Natural killer cell treated with Interleukin-12 subunit alpha and Interleukin-12 subunit beta and Interleukin-15 and Interleukin-18, amount 100 ng/mL, for 72 hours (primary cell): ENCODE measurements at regions not wholly inside any gene's neighbourhood (a gene's known extent, or its start where the extent isn't known, plus 50 kb on each side); places are given as distances from the start of the nearest gene placed in this dataset.

Experiments
- ATAC-seq, 2 donors: fragments of 150-1000 bp; cut with Tn5 transposase in 1 of 2; sonication (Bioruptor Pico), chemical (Tn5 transposase) in 1 of 2; 2 replicates each; pipeline ENCODE4 v1.10.0; 2021
- DNase-seq: peaks from one replicate; pipeline ENCODE4 v3.0.0; 2022; ENCODE audit warnings: low spot score
- H3K27ac Mint-ChIP-seq, 2 donors: 1 replicate in 1 of 2; 2 replicates in 1 of 2; pipeline ENCODE4 v1.8.0; 2022; ENCODE audit warnings: mixed read lengths in 2 of 2, mild to moderate bottlenecking in 1 of 2, moderate library complexity in 1 of 2
- H3K27me3 Mint-ChIP-seq, 2 donors: 1 replicate in 1 of 2; 2 replicates in 1 of 2; pipeline ENCODE4 v1.8.0; 2022; ENCODE audit warnings: mixed read lengths in 2 of 2
- H3K36me3 Mint-ChIP-seq: one replicate; pipeline ENCODE4 v1.8.0; 2022; ENCODE audit warnings: mixed read lengths
- H3K4me1 Mint-ChIP-seq, 2 donors: 1 replicate in 1 of 2; 2 replicates in 1 of 2; pipeline ENCODE4 v1.8.0; 2022; ENCODE audit warnings: low read depth in 2 of 2, mixed read lengths in 2 of 2, mild to moderate bottlenecking in 1 of 2
- H3K4me3 Mint-ChIP-seq: one replicate; pipeline ENCODE4 v1.8.0; 2022; ENCODE audit warnings: mixed read lengths
- H3K9me3 Mint-ChIP-seq: 2 replicates; pipeline ENCODE4 v1.8.0; 2022; ENCODE audit warnings: mixed read lengths

- Mint-ChIP-seq H3K27ac (no peak overlapping the region), H3K4me1 (no peaks in the 10 kb centered on the region), H3K27me3 (peaks cover 0 to 2% of the 10 kb centered on the region in 2 donors), H3K4me3 (no peak overlapping the region), H3K36me3 (no peaks in the 10 kb centered on the region), H3K9me3 (no peaks in the 10 kb centered on the region)
- DNase-seq (no peak), ATAC-seq (no peak)
These were observed 86.2 kb downstream of the TEX29 start for GRCh38 chr13:111406636-111407035.

GRCh38 chr13:111407381-111408131 lies 87.1 kb downstream of the TEX29 start:
- no peaks in the 10 kb centered on the region for H3K36me3 Mint-ChIP-seq
- peaks cover 5 to 11% of the 10 kb centered on the region in 2 donors for H3K27me3 Mint-ChIP-seq
- no peak overlapping the region for H3K27ac Mint-ChIP-seq
- no peaks in the 10 kb centered on the region for H3K4me1 Mint-ChIP-seq
- H3K4me3 Mint-ChIP-seq: no peak overlapping the region
- no peak for DNase-seq
- peak in 1 of 2 donors; percentile 38 for ATAC-seq
- H3K9me3 Mint-ChIP-seq: no peaks in the 10 kb centered on the region

GRCh38 chr13:111409413-111409812 lies 89.0 kb downstream of the TEX29 start:
- peaks cover 5 to 9% of the 10 kb centered on the region in 2 donors for H3K27me3 Mint-ChIP-seq
- no peak for ATAC-seq

GRCh38 chr13:111410232-111411021 lies 90.0 kb downstream of the TEX29 start:
- DNase-seq: no peak
- Mint-ChIP-seq H3K9me3 (no peaks in the 10 kb centered on the region), H3K36me3 (no peaks in the 10 kb centered on the region), H3K27me3 (peaks cover 11 to 14% of the 10 kb centered on the region in 2 donors), H3K27ac (no peak overlapping the region), H3K4me3 (no peak overlapping the region), H3K4me1 (no peaks in the 10 kb centered on the region)
- ATAC-seq: no peak

More at GRCh38 chr13:111409413-111409812, 89.0 kb downstream of the TEX29 start:
- no peaks in the 10 kb centered on the region for H3K9me3 Mint-ChIP-seq
- no peaks in the 10 kb centered on the region for H3K36me3 Mint-ChIP-seq
- DNase-seq: no peak
- H3K4me1 Mint-ChIP-seq: no peaks in the 10 kb centered on the region
- H3K27ac Mint-ChIP-seq: no peak overlapping the region
- no peak overlapping the region for H3K4me3 Mint-ChIP-seq

- H3K4me1 Mint-ChIP-seq: no peaks in the 10 kb centered on the region
- H3K4me3 Mint-ChIP-seq: no peak overlapping the region
- DNase-seq: no peak
- no peak for ATAC-seq
- H3K36me3 Mint-ChIP-seq: no peaks in the 10 kb centered on the region
- peaks cover 11 to 14% of the 10 kb centered on the region in 2 donors for H3K27me3 Mint-ChIP-seq
- H3K27ac Mint-ChIP-seq: no peak overlapping the region
- no peaks in the 10 kb centered on the region for H3K9me3 Mint-ChIP-seq
These were observed 90.9 kb downstream of the TEX29 start for GRCh38 chr13:111411151-111411858.

- DNase-seq (no peak), ATAC-seq (no peak)
- peaks cover 11 to 14% of the 10 kb centered on the region in 2 donors for H3K27me3 Mint-ChIP-seq
- no peak overlapping the region for H3K4me3 Mint-ChIP-seq
- no peak overlapping the region for H3K27ac Mint-ChIP-seq
- no peaks in the 10 kb centered on the region for H3K4me1 Mint-ChIP-seq
- H3K36me3 Mint-ChIP-seq: no peaks in the 10 kb centered on the region
- H3K9me3 Mint-ChIP-seq: no peaks in the 10 kb centered on the region
These were observed 91.6 kb downstream of the TEX29 start for GRCh38 chr13:111411919-111412650.

GRCh38 chr13:111413407-111414187 lies 93.2 kb downstream of the TEX29 start:
- DNase-seq: no peak
- ATAC-seq: peak; percentile 15 to 52
- Mint-ChIP-seq H3K9me3 (no peaks in the 10 kb centered on the region), H3K4me1 (no peaks in the 10 kb centered on the region), H3K27ac (no peak overlapping the region), H3K36me3 (no peaks in the 10 kb centered on the region), H3K27me3 (peaks cover 14% of the 10 kb centered on the region in 2 donors), H3K4me3 (no peak overlapping the region)

- Mint-ChIP-seq H3K4me1 (no peaks in the 10 kb centered on the region), H3K9me3 (no peaks in the 10 kb centered on the region), H3K36me3 (no peaks in the 10 kb centered on the region), H3K4me3 (no peak overlapping the region), H3K27ac (no peak overlapping the region), H3K27me3 (peaks cover 14% of the 10 kb centered on the region in 2 donors)
- ATAC-seq: no peak
- DNase-seq: no peak
These were observed 93.9 kb downstream of the TEX29 start for GRCh38 chr13:111414341-111414740.

GRCh38 chr13:111415246-111415645 lies 94.8 kb downstream of the TEX29 start:
- Mint-ChIP-seq H3K9me3 (no peaks in the 10 kb centered on the region), H3K36me3 (no peaks in the 10 kb centered on the region), H3K4me3 (no peak overlapping the region), H3K4me1 (no peaks in the 10 kb centered on the region), H3K27me3 (peaks cover 14% of the 10 kb centered on the region in 2 donors), H3K27ac (no peak overlapping the region)
- DNase-seq: no peak
- ATAC-seq: no peak

GRCh38 chr13:111415765-111416164 lies 95.3 kb downstream of the TEX29 start:
- ATAC-seq: no peak
- H3K4me3 Mint-ChIP-seq: no peak overlapping the region

GRCh38 chr13:111418101-111418500 lies 97.7 kb downstream of the TEX29 start:
- peaks cover 5 to 9% of the 10 kb centered on the region in 2 donors for H3K27me3 Mint-ChIP-seq
- H3K4me1 Mint-ChIP-seq: no peaks in the 10 kb centered on the region
- H3K4me3 Mint-ChIP-seq: no peak overlapping the region
- no peak overlapping the region for H3K27ac Mint-ChIP-seq
- DNase-seq (no peak), ATAC-seq (no peak)
- H3K9me3 Mint-ChIP-seq: no peaks in the 10 kb centered on the region
- H3K36me3 Mint-ChIP-seq: no peaks in the 10 kb centered on the region

More at GRCh38 chr13:111415765-111416164, 95.3 kb downstream of the TEX29 start:
- no peaks in the 10 kb centered on the region for H3K9me3 Mint-ChIP-seq
- no peaks in the 10 kb centered on the region for H3K36me3 Mint-ChIP-seq
- no peak for DNase-seq
- no peaks in the 10 kb centered on the region for H3K4me1 Mint-ChIP-seq
- peaks cover 14% of the 10 kb centered on the region in 2 donors for H3K27me3 Mint-ChIP-seq
- no peak overlapping the region for H3K27ac Mint-ChIP-seq

GRCh38 chr13:111420113-111420876 lies 99.9 kb downstream of the TEX29 start:
- no peaks in the 10 kb centered on the region for H3K36me3 Mint-ChIP-seq
- H3K4me1 Mint-ChIP-seq: no peaks in the 10 kb centered on the region
- H3K27ac Mint-ChIP-seq: no peak overlapping the region
- no peak overlapping the region for H3K4me3 Mint-ChIP-seq
- H3K27me3 Mint-ChIP-seq: peaks cover 1 to 5% of the 10 kb centered on the region in 2 donors
- H3K9me3 Mint-ChIP-seq: no peaks in the 10 kb centered on the region
- DNase-seq: no peak
- no peak for ATAC-seq
